AG08396 (cell line): ENCODE measurements at regions not wholly inside any gene's neighbourhood (a gene's known extent, or its start where the extent isn't known, plus 50 kb on each side); places are given as distances from the start of the nearest gene placed in this dataset.
"Not testable (repeated sequence)": the region's sequence is repeated elsewhere in the genome, so short reads cannot be mapped to it uniquely, and the experiment has no call there.

Source experiments
- DNase-seq: peaks from one replicate; pipeline ENCODE4 v3.0.0; 2012; ENCODE audit warnings: low spot score, mixed read lengths

GRCh38 chr7:17396692-17397091, 98.2 kb downstream of the AHR start:
- no peak for DNase-seq

DNA sequence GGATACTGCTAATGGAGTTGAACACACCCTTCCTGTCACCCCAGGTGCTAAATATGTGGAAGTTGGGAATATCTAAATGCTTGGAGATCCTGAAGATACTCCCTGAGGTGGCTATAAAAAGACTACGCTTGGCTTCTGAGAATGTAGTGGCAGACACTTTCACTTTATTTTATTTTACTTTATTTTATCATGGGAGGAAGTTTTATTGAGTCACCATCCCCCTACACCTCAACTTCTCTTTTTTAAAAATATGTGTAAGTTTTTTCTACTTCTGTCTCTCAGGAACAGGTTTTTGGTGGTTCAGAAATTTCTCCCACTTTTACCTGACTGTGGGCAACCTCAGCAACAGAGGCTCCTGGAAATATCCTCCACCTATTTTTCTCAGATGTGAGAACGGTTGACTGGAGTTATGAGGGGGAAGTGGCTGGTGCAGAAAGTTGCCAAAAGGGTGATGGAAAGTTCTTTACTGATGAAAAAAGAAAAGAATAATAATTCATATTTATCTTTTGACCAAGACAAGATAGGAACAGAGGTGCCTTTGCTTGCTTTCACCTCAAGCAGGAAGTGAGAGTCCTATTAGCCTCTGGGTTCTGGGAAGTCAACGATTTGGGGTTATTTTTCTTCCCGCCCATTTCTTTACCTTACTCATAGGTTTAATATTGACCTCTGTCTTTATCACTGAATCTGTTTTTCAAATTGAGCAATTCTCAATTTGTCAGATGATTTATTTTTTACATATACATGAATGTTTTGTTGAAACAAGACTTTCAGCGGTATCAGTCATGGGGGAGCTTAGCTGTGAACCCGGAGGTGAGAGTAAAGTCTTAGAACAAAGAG, 103.6 kb downstream of the AHR start:
- no peak for DNase-seq

- no peak for DNase-seq
Measured at GRCh38 chr7:17402628-17403278, 104.3 kb downstream of the AHR start.

- DNase-seq: no peak
Measured at GRCh38 chr7:17404006-17404405, 105.6 kb downstream of the AHR start.

DNA sequence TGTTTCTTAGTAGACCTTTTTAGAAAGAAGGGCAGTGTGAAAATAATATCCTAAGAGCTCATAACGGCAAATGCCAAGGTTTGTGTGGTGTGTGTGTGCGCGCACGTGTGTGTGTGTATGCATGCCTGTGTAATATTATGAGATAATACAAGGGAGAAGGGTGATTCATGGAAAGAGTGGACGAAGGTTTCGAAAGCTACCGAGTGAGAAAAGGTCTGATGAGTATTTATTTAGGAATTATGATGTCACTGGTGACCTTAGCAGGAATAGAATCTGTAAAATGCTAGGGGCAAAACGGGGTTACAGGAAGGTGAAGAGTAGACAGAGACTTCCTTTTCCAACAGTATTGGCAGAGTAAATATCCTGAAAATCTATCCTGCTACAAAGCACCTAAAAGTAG, 107.3 kb downstream of the AHR start:
- DNase-seq: peak; percentile 48

DNA sequence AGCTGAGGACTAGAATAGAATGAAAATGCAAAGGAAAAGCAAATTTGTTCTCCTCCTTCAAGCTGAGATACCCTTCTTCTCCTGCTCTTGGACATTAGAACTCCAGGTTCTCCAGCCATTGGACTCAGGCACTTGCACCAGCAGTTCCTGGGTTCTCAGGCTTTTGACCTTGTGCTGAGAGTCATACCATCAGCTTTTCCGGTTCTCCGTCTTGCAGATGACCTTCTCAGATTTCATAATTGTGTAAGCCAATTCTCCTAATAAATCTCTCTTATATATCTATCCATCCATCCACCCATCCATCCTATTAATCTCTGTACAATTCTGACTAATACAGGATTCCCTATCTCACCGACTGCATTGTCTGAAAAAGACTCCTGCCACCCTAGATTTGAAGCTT, 108.3 kb downstream of the AHR start:
- DNase-seq: no peak

DNA sequence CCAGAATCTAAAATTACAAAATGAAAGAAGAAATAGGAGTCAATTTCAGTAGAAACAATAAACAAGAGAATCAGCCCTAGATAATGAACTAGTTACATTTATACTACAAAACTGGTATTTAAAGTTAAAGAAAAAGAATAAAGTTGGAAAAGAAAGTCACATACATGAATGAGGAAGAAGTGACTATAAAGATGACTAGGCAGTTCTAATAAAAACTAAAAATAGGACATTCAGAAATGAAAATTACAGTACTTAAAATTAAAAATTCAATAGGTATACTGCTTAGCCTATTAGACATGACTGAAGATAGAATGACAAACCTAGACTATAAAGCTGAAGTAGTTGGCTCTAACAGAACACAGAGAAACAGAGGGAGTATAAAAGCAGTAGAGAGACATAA, 108.8 kb downstream of the AHR start:
- DNase-seq: no peak

- DNase-seq: peak; percentile 62
Measured at GRCh38 chr7:17408245-17408903, 109.9 kb downstream of the AHR start.

- no peak for DNase-seq
Measured at GRCh38 chr7:17408904-17409290, 110.4 kb downstream of the AHR start.

DNA sequence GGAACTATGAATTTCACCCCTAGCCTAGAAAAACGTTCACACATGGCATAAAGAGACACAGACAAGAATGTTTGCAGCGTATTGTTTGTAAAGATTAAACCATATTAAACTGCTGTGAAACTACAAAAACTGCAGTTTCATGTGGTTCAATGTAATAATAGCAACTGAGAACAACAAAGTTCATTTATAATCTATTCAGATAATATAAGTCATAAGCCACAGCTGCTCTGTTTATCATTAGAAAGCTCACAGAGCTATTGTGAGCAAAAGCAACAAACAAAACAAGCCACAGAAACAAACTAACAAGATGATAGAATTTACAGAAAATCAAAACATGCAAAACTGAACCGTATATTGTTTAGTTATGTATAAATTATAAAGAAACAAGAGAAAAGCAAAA, 113.5 kb downstream of the AHR start:
- DNase-seq: no peak

DNA sequence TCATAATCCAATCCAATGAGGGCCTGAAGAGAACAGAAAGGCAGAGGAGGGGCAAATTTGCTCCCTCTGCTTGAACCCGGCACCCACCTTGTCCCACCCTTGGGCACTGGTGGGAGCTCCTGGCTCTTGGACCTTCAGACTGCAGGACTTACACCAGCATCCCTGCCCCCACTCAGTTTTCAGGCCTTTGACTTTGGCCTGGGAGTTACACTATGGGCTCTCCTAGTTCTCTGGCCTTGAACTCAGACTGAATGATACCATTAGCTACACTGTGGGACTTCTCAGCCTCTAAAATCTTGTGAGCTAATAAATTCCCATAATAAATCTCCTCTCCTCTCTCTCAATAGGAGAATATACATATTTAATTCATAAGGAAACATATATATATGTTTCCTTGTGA, 114.4 kb downstream of the AHR start:
- no peak for DNase-seq

- DNase-seq: no peak
Measured at GRCh38 chr7:17415955-17416354, 117.5 kb downstream of the AHR start.

DNA sequence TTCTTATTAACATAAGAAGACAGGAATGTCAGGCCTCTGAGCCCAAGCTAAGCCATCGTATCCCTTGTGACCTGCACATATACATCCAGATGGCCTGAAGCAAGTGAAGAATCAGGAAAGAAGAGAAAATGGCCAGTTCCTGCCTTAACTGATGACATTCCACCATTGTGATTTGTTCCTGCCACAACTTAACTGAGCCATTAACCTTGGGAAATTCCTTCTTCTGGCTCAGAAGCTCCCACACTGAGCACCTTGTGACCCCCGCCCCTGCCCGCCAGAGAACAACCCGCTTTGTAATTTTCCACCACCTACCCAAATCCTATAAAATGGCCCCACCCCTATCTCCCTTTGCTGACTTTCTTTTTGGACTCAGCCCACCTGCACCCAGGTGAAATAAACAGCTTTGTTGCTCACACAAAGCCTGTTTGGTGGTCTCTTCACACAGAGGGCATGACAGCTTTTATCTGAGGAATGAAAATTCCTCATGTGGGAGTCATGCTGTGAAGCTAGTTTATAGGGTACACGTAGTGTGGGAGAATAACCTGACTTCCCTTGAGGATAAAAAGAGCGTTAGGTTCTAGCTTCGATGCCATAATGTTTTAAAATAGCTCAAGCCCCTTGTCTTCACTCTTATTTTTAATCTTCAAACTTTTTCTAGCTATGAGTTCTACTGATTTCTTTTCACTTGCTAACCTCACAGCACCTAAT, 122.0 kb downstream of the AHR start:
- not testable (repeated sequence) for DNase-seq

DNA sequence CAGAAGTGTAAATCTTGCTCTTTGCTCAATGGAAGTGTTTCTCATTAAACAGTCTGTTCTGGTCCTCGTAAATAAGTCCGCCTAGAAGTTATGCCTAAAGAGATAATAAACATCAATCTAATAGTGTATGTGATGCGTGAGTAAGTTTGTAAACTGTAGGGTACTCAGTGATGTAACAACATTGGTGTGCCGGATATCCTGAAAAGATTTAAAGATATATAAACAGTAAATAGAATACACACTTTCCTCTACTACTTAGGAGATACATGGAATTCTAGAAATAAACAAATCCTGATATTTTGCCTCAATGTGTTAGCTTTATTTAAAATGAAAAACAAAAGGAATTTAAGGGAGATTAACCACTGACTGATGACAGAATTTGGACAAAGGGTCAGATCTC, 123.5 kb downstream of the AHR start:
- no peak for DNase-seq

DNA sequence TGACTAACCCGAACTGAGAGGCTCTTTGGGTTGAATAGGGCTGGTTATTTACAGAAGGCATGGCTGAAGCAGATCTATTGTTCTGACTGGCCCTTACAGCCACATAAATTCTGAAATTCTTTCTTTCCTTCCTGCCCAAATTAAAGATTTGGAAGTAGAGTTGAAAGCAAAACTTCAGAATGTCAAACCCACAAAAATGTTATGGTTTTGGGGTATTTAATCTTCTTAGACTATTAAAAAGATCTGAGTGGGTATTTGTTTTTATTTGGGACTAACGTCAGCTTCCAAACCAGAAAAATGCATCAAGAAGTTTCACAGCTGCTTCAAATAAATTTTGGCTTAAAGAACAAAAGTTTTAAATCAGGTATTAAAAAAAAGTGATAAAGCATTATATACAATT, 124.5 kb downstream of the AHR start:
- no peak for DNase-seq

DNA sequence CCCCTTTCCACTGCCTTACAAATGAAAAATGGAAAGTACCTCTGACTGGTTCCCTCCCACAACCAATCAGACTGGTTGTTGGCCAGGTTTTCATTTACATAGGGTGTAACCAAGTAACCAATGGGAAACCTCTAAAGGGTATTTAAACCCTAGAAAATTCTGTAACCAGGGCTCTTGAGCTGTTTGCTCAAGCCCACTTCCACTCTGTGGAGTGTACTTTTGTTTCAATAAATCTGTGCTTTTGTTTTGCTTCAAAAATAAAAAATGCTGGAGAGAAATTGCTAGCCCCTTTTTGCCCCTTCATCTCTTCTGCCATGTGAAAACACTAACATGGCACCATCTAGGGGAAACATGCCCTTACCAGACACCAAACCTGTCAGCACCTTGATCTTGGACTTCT, 129.5 kb downstream of the AHR start:
- no peak for DNase-seq

- no peak for DNase-seq
Measured at GRCh38 chr7:17429579-17429978, 131.1 kb downstream of the AHR start.

- DNase-seq: no peak
Measured at GRCh38 chr7:17432793-17433192, 134.3 kb downstream of the AHR start.

- no peak for DNase-seq
Measured at GRCh38 chr7:17434191-17434590, 135.7 kb downstream of the AHR start.

GRCh38 chr7:17434841-17435692, 136.6 kb downstream of the AHR start:
- no peak for DNase-seq

GRCh38 chr7:17436126-17436525, 137.7 kb downstream of the AHR start:
- DNase-seq: no peak

DNA sequence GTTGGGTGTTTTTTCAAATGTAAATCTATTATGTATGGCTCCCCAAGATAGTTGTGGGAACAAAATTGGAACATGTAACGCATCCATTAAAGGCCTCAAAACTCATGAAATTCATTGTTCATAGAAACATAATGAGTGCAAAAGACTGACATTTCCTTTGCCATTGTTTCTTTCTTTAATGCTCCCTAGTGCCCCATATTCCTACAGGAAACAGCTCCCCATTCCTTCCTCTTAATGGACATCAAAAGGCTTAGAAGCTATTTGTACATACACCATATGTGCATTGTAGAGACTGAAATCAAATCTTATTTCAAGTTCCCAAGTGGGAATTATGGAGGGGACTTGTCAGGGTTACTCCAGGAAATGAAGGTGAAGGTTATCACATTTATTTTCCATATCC, 139.1 kb downstream of the AHR start:
- no peak for DNase-seq
